ENCODE measurements at regions not wholly inside any gene's neighbourhood (a gene's known extent, or its start where the extent isn't known, plus 50 kb on each side); places are given as distances from the start of the nearest gene placed in this dataset.

- TF ChIP-seq POLR2A (IDR thresholded peaks at IDR 0.05; ENCODE audit: low read length) (no peak), CTCF (IDR thresholded peaks at IDR 0.05) (no peak)
These were observed 99.5 kb upstream of the THRB start for GRCh38 chr3:24594161-24594560.
